ENCODE measurements at regions not wholly inside any gene's neighbourhood (a gene's known extent, or its start where the extent isn't known, plus 50 kb on each side); places are given as distances from the start of the nearest gene placed in this dataset.

- DNase-seq: no peak
- intact Hi-C loops (cut with DNase I): no loop called here
Observed at GRCh38 chrX:126985027-126985426, 165.5 kb downstream of the PRR32 start.

DNA sequence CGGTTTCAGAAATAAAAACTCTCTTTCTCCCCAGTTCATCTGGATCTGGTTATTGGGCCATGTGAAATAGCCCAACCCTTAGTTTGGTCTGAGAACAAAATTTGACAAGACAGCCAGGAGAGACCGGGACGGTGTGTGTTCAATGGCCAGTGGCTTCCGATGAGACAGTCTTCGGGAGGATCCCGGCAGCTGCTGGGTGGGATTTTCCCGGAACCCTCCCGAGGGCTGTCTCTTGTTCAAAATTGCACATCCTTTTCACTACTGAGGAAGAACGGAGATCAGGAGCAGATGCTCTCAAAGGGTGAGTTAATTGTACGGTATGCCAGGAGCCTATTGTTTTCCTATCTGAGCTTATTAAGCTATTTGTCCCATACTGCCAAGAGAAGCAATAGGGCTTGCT is 166.5 kb downstream of the PRR32 start:
- Histone ChIP-seq H3K36me3 (no peaks in the 10 kb centered on the region), H3K4me3 (no peak overlapping the region), H3K27ac (no peak overlapping the region), H3K4me1 (no peaks in the 10 kb centered on the region), H3K9me3 (no peaks in the 10 kb centered on the region), H3K27me3 (no peaks in the 10 kb centered on the region)
- DNase-seq: no peak
- WGBS, 2 donors: 77 to 81% methylated on average over 7 to 10 of the region's 10 CpGs
- no peak for TF ChIP-seq POLR2A (IDR thresholded peaks at IDR 0.05)
- TF ChIP-seq, protein P1, sequence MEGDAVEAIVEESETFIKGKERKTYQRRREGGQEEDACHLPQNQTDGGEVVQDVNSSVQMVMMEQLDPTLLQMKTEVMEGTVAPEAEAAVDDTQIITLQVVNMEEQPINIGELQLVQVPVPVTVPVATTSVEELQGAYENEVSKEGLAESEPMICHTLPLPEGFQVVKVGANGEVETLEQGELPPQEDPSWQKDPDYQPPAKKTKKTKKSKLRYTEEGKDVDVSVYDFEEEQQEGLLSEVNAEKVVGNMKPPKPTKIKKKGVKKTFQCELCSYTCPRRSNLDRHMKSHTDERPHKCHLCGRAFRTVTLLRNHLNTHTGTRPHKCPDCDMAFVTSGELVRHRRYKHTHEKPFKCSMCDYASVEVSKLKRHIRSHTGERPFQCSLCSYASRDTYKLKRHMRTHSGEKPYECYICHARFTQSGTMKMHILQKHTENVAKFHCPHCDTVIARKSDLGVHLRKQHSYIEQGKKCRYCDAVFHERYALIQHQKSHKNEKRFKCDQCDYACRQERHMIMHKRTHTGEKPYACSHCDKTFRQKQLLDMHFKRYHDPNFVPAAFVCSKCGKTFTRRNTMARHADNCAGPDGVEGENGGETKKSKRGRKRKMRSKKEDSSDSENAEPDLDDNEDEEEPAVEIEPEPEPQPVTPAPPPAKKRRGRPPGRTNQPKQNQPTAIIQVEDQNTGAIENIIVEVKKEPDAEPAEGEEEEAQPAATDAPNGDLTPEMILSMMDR (IDR thresholded peaks at IDR 0.05): no peak
- intact Hi-C loops (cut with DNase I): no loop called here

More at GRCh38 chrX:126985027-126985426, 165.5 kb downstream of the PRR32 start:
- Histone ChIP-seq H3K4me1 (no peaks in the 10 kb centered on the region), H3K27ac (no peak overlapping the region), H3K9me3 (no peaks in the 10 kb centered on the region), H3K27me3 (no peaks in the 10 kb centered on the region), H3K4me3 (no peak overlapping the region), H3K36me3 (no peaks in the 10 kb centered on the region)
- TF ChIP-seq, protein P1 (IDR thresholded peaks at IDR 0.05): no peak
- TF ChIP-seq POLR2A (IDR thresholded peaks at IDR 0.05): no peak

DNA sequence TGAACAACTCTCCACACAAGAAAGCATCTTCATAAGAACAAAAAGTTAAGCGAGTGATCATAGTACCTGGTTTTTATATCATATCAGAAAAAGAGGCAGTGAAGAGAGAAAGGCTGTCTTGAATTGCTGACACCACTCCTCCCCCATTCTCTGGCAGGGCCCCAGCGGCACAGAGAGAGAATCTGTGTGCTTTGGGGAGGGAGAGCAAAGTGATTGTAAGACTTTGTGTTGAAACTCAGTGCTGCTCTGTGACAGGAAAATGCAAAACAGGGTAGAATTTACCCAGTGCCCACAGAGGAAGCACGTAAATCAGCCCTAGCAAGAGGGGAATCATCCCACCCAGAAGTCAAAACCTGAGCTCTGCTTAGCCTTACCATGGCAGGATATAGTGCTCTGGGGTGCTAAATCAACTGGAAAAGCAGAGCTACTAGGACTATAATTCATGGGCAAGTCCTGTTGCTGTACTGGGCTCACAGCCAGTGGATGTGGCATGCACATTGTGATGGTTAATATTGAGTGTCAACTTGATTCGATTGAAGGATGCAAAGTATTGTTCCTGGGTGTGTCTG is 174.6 kb downstream of the PRR32 start:
- WGBS, 2 donors: 27 to 47% methylated on average over 4 of the region's 4 CpGs
- no peak overlapping the region for H3K4me3 ChIP-seq
- no peak for DNase-seq
- H3K36me3 ChIP-seq: no peaks in the 10 kb centered on the region
- no peaks in the 10 kb centered on the region for H3K27me3 ChIP-seq
- intact Hi-C loops (cut with DNase I): no loop called here
- H3K9me3 ChIP-seq: no peaks in the 10 kb centered on the region
- TF ChIP-seq POLR2A (IDR thresholded peaks at IDR 0.05): no peak
- TF ChIP-seq, protein P1 (IDR thresholded peaks at IDR 0.05): no peak
- no peak overlapping the region for H3K27ac ChIP-seq
- H3K4me1 ChIP-seq: no peaks in the 10 kb centered on the region

- no peak for DNase-seq
- H3K36me3 ChIP-seq: no peaks in the 10 kb centered on the region
- no peaks in the 10 kb centered on the region for H3K27me3 ChIP-seq
- no peak overlapping the region for H3K27ac ChIP-seq
- intact Hi-C loops (cut with DNase I): no loop called here
- 61 to 75% methylated on average over 2 of the region's 2 CpGs for WGBS, 2 donors
- H3K4me3 ChIP-seq: no peak overlapping the region
- no peaks in the 10 kb centered on the region for H3K9me3 ChIP-seq
- TF ChIP-seq, protein P1 (IDR thresholded peaks at IDR 0.05): no peak
- no peak for TF ChIP-seq POLR2A (IDR thresholded peaks at IDR 0.05)
- H3K4me1 ChIP-seq: no peaks in the 10 kb centered on the region
Observed at GRCh38 chrX:127011629-127012028, 192.1 kb downstream of the PRR32 start.

GRCh38 chrX:127025013-127025412 is 205.5 kb downstream of the PRR32 start:
- no peaks in the 10 kb centered on the region for H3K27me3 ChIP-seq
- intact Hi-C loops (cut with DNase I): no loop called here
- no peaks in the 10 kb centered on the region for H3K36me3 ChIP-seq
- no peak overlapping the region for H3K27ac ChIP-seq
- DNase-seq: no peak
- WGBS, 2 donors: 40 to 76% methylated on average over 1 to 2 of the region's 2 CpGs
- H3K4me3 ChIP-seq: no peak overlapping the region
- no peaks in the 10 kb centered on the region for H3K9me3 ChIP-seq
- H3K4me1 ChIP-seq: no peaks in the 10 kb centered on the region
- TF ChIP-seq, protein P1 (IDR thresholded peaks at IDR 0.05): no peak
- no peak for TF ChIP-seq POLR2A (IDR thresholded peaks at IDR 0.05)
